M059J (cell line): ENCODE measurements at regions not wholly inside any gene's neighbourhood (a gene's known extent, or its start where the extent isn't known, plus 50 kb on each side); places are given as distances from the start of the nearest gene placed in this dataset.

Source experiments
- DNase-seq: peaks from one replicate; pipeline ENCODE4 v3.0.0-alpha.2; 2012; ENCODE audit warnings: low read depth

GRCh38 chr2:30310371-30310770, 79.0 kb downstream of the LBH start:
- DNase-seq: no peak

GRCh38 chr2:30310955-30311354, 79.6 kb downstream of the LBH start:
- DNase-seq: no peak

- no peak for DNase-seq
Observed at GRCh38 chr2:30311711-30312110, 80.4 kb downstream of the LBH start.

- no peak for DNase-seq
Observed at GRCh38 chr2:30312916-30313315, 81.6 kb downstream of the LBH start.

- DNase-seq: no peak
Observed at GRCh38 chr2:30314981-30315380, 83.6 kb downstream of the LBH start.

- DNase-seq: peak; percentile 12
Observed at GRCh38 chr2:30315391-30316063, 84.2 kb downstream of the LBH start.

GRCh38 chr2:30316408-30316807, 85.1 kb downstream of the LBH start:
- DNase-seq: no peak

GRCh38 chr2:30318987-30319782, 87.9 kb downstream of the LBH start:
- no peak for DNase-seq

- peak; percentile 33 for DNase-seq
Observed at GRCh38 chr2:30321466-30321865, 90.1 kb downstream of the LBH start.

GRCh38 chr2:30323499-30323898, 92.2 kb downstream of the LBH start:
- DNase-seq: no peak

GRCh38 chr2:30324245-30324908, 93.0 kb downstream of the LBH start:
- DNase-seq: no peak

GRCh38 chr2:30325600-30326328, 94.4 kb downstream of the LBH start:
- no peak for DNase-seq

- no peak for DNase-seq
Observed at GRCh38 chr2:30326497-30326896, 95.2 kb downstream of the LBH start.

GRCh38 chr2:30331038-30331437, 99.7 kb downstream of the LBH start:
- no peak for DNase-seq

GRCh38 chr2:30331869-30332268, 100.5 kb downstream of the LBH start:
- no peak for DNase-seq

- DNase-seq: no peak
Observed at GRCh38 chr2:30332791-30333453, 101.6 kb downstream of the LBH start.

- DNase-seq: peak; percentile 12
Observed at GRCh38 chr2:30334762-30335363, 103.5 kb downstream of the LBH start.

GRCh38 chr2:30336084-30336483, 104.8 kb downstream of the LBH start:
- no peak for DNase-seq

- peak; percentile 21 for DNase-seq
Observed at GRCh38 chr2:30336978-30337841, 105.9 kb downstream of the LBH start.

GRCh38 chr2:30338475-30338874, 107.1 kb downstream of the LBH start:
- no peak for DNase-seq
